ENCODE measurements at regions not wholly inside any gene's neighbourhood (a gene's known extent, or its start where the extent isn't known, plus 50 kb on each side); places are given as distances from the start of the nearest gene placed in this dataset.

GRCh38 chr13:56299650-56300049 lies 841.1 kb upstream of the PRR20A start:
- Histone ChIP-seq H3K9me2 (replicated peaks; ENCODE audit: control insufficient read depth, low read length) (no peaks in the 10 kb centered on the region), H3K27me3 (ENCODE audit: control insufficient read depth, low read length) (no peaks in the 10 kb centered on the region), H3K4me3 (ENCODE audit: low read length) (no peak overlapping the region), H3K9me3 (ENCODE audit: control insufficient read depth, insufficient read depth, low read length) (no peaks in the 10 kb centered on the region), H3K4me1 (ENCODE audit: control insufficient read depth, low read length) (no peaks in the 10 kb centered on the region), H3F3A (ENCODE audit: control insufficient read depth, insufficient read depth) (no peaks in the 10 kb centered on the region), H4K20me1 (ENCODE audit: control insufficient read depth, insufficient read depth, low read depth, low read length) (no peaks in the 10 kb centered on the region), H3K79me2 (ENCODE audit: control insufficient read depth, low read length) (no peaks in the 10 kb centered on the region), H3K36me3 (ENCODE audit: control insufficient read depth, low read length) (no peaks in the 10 kb centered on the region), H3K27ac (ENCODE audit: low read depth, low read length) (no peak overlapping the region), H3K4me2 (ENCODE audit: low read length) (no peak overlapping the region)
- TF ChIP-seq CTCF (IDR thresholded peaks at IDR 0.05; ENCODE audit: low read depth, low read length, poor library complexity, severe bottlenecking): no peak
- no peak for TF ChIP-seq EZH2phosphoT487 (IDR thresholded peaks at IDR 0.05; ENCODE audit: borderline replicate concordance, low read length)

- Histone ChIP-seq H3K9me2 (replicated peaks; ENCODE audit: control insufficient read depth, low read length) (no peaks in the 10 kb centered on the region), H3K27ac (ENCODE audit: low read depth, low read length) (no peak overlapping the region), H3K9me3 (ENCODE audit: control insufficient read depth, insufficient read depth, low read length) (no peaks in the 10 kb centered on the region), H3K79me2 (ENCODE audit: control insufficient read depth, low read length) (no peaks in the 10 kb centered on the region), H3K27me3 (ENCODE audit: control insufficient read depth, low read length) (no peaks in the 10 kb centered on the region), H3K36me3 (ENCODE audit: control insufficient read depth, low read length) (no peaks in the 10 kb centered on the region), H3K4me3 (ENCODE audit: low read length) (no peak overlapping the region), H3K4me1 (ENCODE audit: control insufficient read depth, low read length) (no peaks in the 10 kb centered on the region), H3K4me2 (ENCODE audit: low read length) (no peak overlapping the region), H3F3A (ENCODE audit: control insufficient read depth, insufficient read depth) (no peaks in the 10 kb centered on the region), H4K20me1 (ENCODE audit: control insufficient read depth, insufficient read depth, low read depth, low read length) (no peaks in the 10 kb centered on the region)
- TF ChIP-seq CTCF (IDR thresholded peaks at IDR 0.05; ENCODE audit: low read depth, low read length, poor library complexity, severe bottlenecking): no peak
- TF ChIP-seq EZH2phosphoT487 (IDR thresholded peaks at IDR 0.05; ENCODE audit: borderline replicate concordance, low read length): no peak
Observed at GRCh38 chr13:56314765-56315164, 826.0 kb upstream of the PRR20A start.

- no peaks in the 10 kb centered on the region for H4K20me1 ChIP-seq (ENCODE audit: control insufficient read depth, insufficient read depth, low read depth, low read length)
- no peaks in the 10 kb centered on the region for H3K36me3 ChIP-seq (ENCODE audit: control insufficient read depth, low read length)
- no peak for TF ChIP-seq EZH2phosphoT487 (IDR thresholded peaks at IDR 0.05; ENCODE audit: borderline replicate concordance, low read length)
- TF ChIP-seq CTCF (IDR thresholded peaks at IDR 0.05; ENCODE audit: low read depth, low read length, poor library complexity, severe bottlenecking): no peak
- no peaks in the 10 kb centered on the region for H3K27me3 ChIP-seq (ENCODE audit: control insufficient read depth, low read length)
- H3K79me2 ChIP-seq (ENCODE audit: control insufficient read depth, low read length): no peaks in the 10 kb centered on the region
- no peak overlapping the region for H3K4me3 ChIP-seq (ENCODE audit: low read length)
- no peaks in the 10 kb centered on the region for H3K9me2 ChIP-seq (replicated peaks; ENCODE audit: control insufficient read depth, low read length)
- H3K4me2 ChIP-seq (ENCODE audit: low read length): no peak overlapping the region
- H3K27ac ChIP-seq (ENCODE audit: low read depth, low read length): no peak overlapping the region
- H3K9me3 ChIP-seq (ENCODE audit: control insufficient read depth, insufficient read depth, low read length): no peaks in the 10 kb centered on the region
- H3F3A ChIP-seq (ENCODE audit: control insufficient read depth, insufficient read depth): no peaks in the 10 kb centered on the region
- H3K4me1 ChIP-seq (ENCODE audit: control insufficient read depth, low read length): no peaks in the 10 kb centered on the region
Observed at GRCh38 chr13:56317841-56318240, 822.9 kb upstream of the PRR20A start.

GRCh38 chr13:56332671-56333070 lies 808.0 kb upstream of the PRR20A start:
- no peaks in the 10 kb centered on the region for H3K27me3 ChIP-seq (ENCODE audit: control insufficient read depth, low read length)
- H3F3A ChIP-seq (ENCODE audit: control insufficient read depth, insufficient read depth): no peaks in the 10 kb centered on the region
- H3K9me3 ChIP-seq (ENCODE audit: control insufficient read depth, insufficient read depth, low read length): no peaks in the 10 kb centered on the region; the same call in 1 of the 2 replicates
- no peaks in the 10 kb centered on the region for H4K20me1 ChIP-seq (ENCODE audit: control insufficient read depth, insufficient read depth, low read depth, low read length)
- H3K27ac ChIP-seq (ENCODE audit: low read depth, low read length): no peak overlapping the region
- H3K4me3 ChIP-seq (ENCODE audit: low read length): no peak overlapping the region
- no peaks in the 10 kb centered on the region for H3K4me1 ChIP-seq (ENCODE audit: control insufficient read depth, low read length)
- H3K9me2 ChIP-seq (replicated peaks; ENCODE audit: control insufficient read depth, low read length): no peaks in the 10 kb centered on the region
- H3K4me2 ChIP-seq (ENCODE audit: low read length): no peak overlapping the region
- H3K36me3 ChIP-seq (ENCODE audit: control insufficient read depth, low read length): no peaks in the 10 kb centered on the region
- no peak for TF ChIP-seq CTCF (IDR thresholded peaks at IDR 0.05; ENCODE audit: low read depth, low read length, poor library complexity, severe bottlenecking)
- TF ChIP-seq EZH2phosphoT487 (IDR thresholded peaks at IDR 0.05; ENCODE audit: borderline replicate concordance, low read length): no peak
- H3K79me2 ChIP-seq (ENCODE audit: control insufficient read depth, low read length): no peaks in the 10 kb centered on the region
